Epithelial cell of esophagus (primary cell): ENCODE measurements at regions not wholly inside any gene's neighbourhood (a gene's known extent, or its start where the extent isn't known, plus 50 kb on each side); places are given as distances from the start of the nearest gene placed in this dataset.

Experiments used
- DNase-seq: peaks from one replicate; pipeline ENCODE4 v3.0.0; 2010; ENCODE audit warnings: low read depth
- H3K4me3 ChIP-seq: 2 replicates; pipeline ENCODE4 v1.5.1; 2011; ENCODE audit warnings: mild to moderate bottlenecking, low read length, control low read depth
- TF ChIP-seq, protein P1 (sequence below): IDR thresholded peaks from 2 replicates; pipeline ENCODE4 v1.5.1; 2011; ENCODE audit warnings: low read depth, mild to moderate bottlenecking, low read length, control low read depth, inconsistent platforms; ENCODE audit not compliant: insufficient read depth; ENCODE audit errors: missing control alignments

DNA sequence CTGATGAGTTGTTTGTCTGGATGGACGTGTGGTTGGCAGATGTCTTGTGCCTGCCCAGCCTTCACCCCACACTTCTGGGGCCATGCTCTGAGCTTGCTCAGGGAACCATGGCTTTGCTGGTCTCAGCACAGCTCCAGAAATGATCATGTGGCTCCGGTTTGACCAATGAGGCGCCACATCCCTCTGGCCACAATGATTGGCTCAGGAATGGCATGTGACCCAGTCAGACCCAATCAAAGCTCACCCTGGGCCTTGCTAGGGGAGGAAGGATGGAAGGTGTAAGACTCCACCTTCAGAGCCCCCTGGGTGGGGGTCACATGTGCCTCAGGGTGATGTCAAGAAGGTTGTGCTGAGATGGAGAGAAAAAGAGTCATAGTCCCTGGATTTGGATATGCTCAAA is 281.6 kb upstream of the SULF2 start:
- TF ChIP-seq, protein P1, sequence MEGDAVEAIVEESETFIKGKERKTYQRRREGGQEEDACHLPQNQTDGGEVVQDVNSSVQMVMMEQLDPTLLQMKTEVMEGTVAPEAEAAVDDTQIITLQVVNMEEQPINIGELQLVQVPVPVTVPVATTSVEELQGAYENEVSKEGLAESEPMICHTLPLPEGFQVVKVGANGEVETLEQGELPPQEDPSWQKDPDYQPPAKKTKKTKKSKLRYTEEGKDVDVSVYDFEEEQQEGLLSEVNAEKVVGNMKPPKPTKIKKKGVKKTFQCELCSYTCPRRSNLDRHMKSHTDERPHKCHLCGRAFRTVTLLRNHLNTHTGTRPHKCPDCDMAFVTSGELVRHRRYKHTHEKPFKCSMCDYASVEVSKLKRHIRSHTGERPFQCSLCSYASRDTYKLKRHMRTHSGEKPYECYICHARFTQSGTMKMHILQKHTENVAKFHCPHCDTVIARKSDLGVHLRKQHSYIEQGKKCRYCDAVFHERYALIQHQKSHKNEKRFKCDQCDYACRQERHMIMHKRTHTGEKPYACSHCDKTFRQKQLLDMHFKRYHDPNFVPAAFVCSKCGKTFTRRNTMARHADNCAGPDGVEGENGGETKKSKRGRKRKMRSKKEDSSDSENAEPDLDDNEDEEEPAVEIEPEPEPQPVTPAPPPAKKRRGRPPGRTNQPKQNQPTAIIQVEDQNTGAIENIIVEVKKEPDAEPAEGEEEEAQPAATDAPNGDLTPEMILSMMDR: no peak
- no peak for DNase-seq
- H3K4me3 ChIP-seq: no peak overlapping the region

DNA sequence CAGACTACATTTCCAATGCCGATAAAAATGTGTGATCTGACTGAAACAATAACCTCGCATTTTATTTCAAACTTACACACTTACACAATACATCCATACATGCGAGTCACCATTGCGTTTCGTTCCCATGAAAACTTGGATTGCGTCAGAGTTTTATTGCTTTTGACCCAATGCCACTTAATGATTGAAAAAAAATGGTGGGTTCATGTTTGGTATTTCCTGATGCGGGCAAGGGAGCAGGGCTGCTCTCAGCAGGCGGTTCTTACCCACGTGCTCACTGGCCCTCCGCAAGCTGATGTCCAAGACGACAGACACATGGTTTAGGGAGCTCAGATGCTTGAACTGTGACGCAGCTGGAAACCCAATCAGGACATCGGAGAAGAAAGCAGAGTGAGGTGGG is 281.0 kb upstream of the SULF2 start:
- DNase-seq: peak; percentile 54
- TF ChIP-seq, protein P1: no peak
- H3K4me3 ChIP-seq: no peak overlapping the region

DNA sequence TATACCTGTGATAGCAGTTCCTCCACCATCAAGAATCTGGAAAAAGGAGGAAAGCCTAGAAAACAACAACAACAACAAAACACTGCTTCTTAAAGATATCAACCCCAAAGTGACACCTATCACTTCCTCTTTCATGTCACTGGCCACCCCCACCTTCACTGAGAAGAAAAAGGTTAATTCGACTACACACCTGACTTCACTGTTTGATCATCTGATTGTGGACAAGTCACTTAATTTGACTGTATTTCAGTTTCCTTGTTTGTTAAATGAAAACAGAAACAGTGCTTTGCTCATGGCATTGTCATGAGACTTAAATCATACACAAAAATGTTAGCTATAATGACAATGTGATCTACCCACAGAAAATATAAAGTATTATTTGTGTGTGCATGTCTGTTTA is 280.6 kb upstream of the SULF2 start:
- TF ChIP-seq, protein P1: no peak
- H3K4me3 ChIP-seq: no peak overlapping the region
- peak; percentile 4 for DNase-seq

DNA sequence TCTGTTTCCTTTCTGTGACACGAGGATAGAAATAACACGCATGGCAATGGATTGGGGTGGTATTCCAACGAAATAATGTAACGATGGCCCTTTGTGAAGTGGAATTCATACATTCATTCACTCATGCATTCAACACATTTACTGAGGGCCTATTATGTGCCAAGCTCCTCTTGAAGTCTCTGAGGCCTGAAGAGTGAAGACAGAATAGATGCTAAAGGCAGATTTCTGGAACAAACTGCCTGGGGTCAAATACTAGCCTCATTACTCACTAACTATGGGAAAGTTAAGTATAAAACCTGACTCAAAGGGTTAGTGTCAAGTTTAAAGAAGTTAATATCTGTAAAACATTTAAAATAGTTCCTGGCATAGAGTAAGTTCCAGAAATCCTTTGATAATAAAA is 279.6 kb upstream of the SULF2 start:
- TF ChIP-seq, protein P1: no peak
- no peak overlapping the region for H3K4me3 ChIP-seq
- peak; percentile 63 for DNase-seq

DNA sequence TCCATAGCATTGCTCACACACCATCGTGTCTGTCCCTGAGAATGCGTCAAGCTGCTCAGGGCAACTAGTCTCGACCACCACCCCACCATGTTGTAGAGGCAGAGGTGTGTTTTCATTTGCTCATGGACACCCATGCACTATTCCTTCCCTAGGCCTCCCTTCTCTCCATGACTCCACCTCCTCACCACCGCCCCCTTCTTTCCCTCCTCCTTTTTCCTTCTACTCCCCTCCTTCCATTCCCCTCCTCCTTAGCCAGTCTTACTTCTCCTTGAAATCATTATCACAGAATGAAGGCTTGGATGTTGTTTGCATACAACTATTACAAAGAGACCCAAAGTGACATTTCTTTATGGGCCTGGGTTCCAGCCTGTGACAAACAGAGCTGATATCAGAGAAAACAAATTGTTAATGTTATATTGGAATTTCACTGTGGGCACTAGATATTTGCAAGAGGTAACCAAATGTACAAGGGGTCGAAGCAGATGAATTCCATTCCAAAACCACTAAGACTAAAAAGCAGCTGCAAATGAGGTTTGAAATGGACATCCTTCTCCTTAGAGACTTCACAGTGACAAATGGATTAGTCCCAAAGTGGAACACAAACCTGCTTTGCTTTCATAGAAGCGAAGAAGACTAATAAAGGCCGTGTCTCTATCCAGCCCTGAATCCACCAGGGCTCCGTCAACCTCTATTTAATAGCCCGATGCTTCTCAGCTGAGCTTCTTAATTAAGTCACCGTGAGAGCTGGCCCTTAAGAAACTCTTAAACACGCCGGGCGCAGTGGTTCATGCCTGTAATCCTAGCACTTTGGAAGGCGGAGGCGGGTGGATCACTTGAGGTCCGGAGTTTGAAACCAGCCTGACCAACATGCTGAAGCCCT is 275.8 kb upstream of the SULF2 start:
- DNase-seq: no peak
- TF ChIP-seq, protein P1: no peak
- H3K4me3 ChIP-seq: no peak overlapping the region

DNA sequence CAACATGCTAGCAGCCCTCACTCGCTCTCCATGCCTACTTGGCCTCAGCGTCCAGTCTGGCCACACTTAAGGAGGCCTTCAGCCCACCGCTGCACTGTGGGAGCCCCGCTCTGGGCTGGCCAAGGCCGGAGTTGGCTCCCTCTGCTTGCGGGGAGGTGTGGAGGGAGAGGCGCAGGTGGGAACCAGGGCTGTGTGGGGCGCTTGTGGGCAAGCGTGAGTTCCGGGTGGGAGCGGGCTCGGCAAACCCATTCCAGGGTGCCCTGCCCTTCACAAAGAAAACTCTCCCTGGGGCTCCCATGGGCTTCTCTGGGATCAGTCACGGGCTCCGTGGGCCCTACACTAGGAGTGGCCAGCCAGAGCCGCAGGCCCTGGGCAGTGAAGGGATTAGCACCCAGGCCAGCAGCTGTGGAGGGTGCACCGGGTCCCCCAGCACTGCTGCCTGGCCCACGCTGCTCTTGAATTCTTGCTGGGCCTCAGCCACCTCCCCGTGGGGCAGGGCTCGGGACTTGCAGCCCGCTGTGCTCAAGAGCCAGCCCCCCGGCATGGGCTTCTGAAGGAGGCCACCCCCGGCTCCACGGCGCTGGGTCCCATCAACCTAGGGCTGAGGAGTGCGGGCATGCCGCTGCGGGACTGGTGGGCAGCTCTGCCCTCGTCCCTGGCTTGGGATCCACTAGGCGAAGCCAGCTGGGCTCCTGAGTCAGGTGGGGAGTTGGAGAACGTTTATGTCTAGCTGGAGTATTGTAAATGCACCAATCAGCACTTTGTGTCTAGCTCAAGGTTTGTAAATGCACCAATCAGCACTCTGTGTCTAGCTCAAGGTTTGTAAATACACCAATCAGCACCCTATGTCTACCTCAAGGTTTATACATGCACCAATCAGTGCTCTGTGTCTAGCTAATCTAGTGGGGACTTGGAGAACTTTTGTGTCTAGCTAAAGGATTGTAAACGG is 273.6 kb upstream of the SULF2 start:
- TF ChIP-seq, protein P1: no peak
- H3K4me3 ChIP-seq: no peak overlapping the region

More for the DNA sequence above, 273.6 kb upstream of the SULF2 start:
- no peak for DNase-seq
